ENCODE measurements at regions not wholly inside any gene's neighbourhood (a gene's known extent, or its start where the extent isn't known, plus 50 kb on each side); places are given as distances from the start of the nearest gene placed in this dataset.

- no peak for TF ChIP-seq CTCF (IDR thresholded peaks at IDR 0.05)
- no peak for DNase-seq
- no peak overlapping the region for H3K4me3 Mint-ChIP-seq
- no peaks in the 10 kb centered on the region for H3K27me3 Mint-ChIP-seq (ENCODE audit: insufficient read depth)
- no peaks in the 10 kb centered on the region for H3K4me1 Mint-ChIP-seq (ENCODE audit: low read depth)
- no peaks in the 10 kb centered on the region for H3K36me3 Mint-ChIP-seq (ENCODE audit: low read depth)
- H3K27ac Mint-ChIP-seq, result no peak overlapping the region
- H3K9me3 Mint-ChIP-seq, result no peaks in the 10 kb centered on the region
Measured at GRCh38 chr14:34223373-34224148, 238.5 kb downstream of the SPTSSA start.

- Mint-ChIP-seq H3K9me3 (no peaks in the 10 kb centered on the region), H3K4me3 (no peak overlapping the region), H3K27ac (no peak overlapping the region), H3K36me3 (ENCODE audit: low read depth) (no peaks in the 10 kb centered on the region), H3K27me3 (ENCODE audit: insufficient read depth) (no peaks in the 10 kb centered on the region), H3K4me1 (ENCODE audit: low read depth) (no peaks in the 10 kb centered on the region)
- TF ChIP-seq CTCF (IDR thresholded peaks at IDR 0.05), result no peak
- DNase-seq, result no peak
Measured at GRCh38 chr14:34222867-34223266, 239.2 kb downstream of the SPTSSA start.

GRCh38 chr14:34222122-34222521 lies 239.9 kb downstream of the SPTSSA start:
- no peaks in the 10 kb centered on the region for H3K9me3 Mint-ChIP-seq
- no peak for DNase-seq
- no peaks in the 10 kb centered on the region for H3K36me3 Mint-ChIP-seq (ENCODE audit: low read depth)
- no peak overlapping the region for H3K4me3 Mint-ChIP-seq
- no peak for TF ChIP-seq CTCF (IDR thresholded peaks at IDR 0.05)
- no peaks in the 10 kb centered on the region for H3K4me1 Mint-ChIP-seq (ENCODE audit: low read depth)
- no peak overlapping the region for H3K27ac Mint-ChIP-seq
- no peaks in the 10 kb centered on the region for H3K27me3 Mint-ChIP-seq (ENCODE audit: insufficient read depth)

GRCh38 chr14:34220921-34221320 lies 241.1 kb downstream of the SPTSSA start:
- H3K36me3 Mint-ChIP-seq (ENCODE audit: low read depth), result no peaks in the 10 kb centered on the region
- H3K4me3 Mint-ChIP-seq, result no peak overlapping the region
- no peaks in the 10 kb centered on the region for H3K4me1 Mint-ChIP-seq (ENCODE audit: low read depth)
- no peak for TF ChIP-seq CTCF (IDR thresholded peaks at IDR 0.05)
- DNase-seq, result no peak
- H3K27me3 Mint-ChIP-seq (ENCODE audit: insufficient read depth), result no peaks in the 10 kb centered on the region
- no peak overlapping the region for H3K27ac Mint-ChIP-seq
- no peaks in the 10 kb centered on the region for H3K9me3 Mint-ChIP-seq

DNA sequence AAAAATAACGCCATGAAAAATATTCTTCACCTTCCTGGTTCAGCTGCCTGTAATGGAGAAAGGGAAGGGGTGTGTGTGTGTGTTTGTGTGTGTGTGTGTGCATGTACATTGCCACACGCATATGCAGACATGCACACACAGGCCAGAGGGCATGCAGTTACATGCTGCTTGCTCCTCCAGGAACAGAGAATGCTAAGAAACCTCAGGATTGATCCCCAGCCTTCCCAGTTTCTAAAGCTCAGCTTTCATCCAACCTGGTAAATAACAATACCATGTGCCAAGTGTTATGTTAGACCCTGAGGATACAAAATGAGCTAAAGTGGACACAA lies 241.7 kb downstream of the SPTSSA start:
- H3K27ac Mint-ChIP-seq, result no peak overlapping the region
- no peaks in the 10 kb centered on the region for H3K4me1 Mint-ChIP-seq (ENCODE audit: low read depth)
- H3K27me3 Mint-ChIP-seq (ENCODE audit: insufficient read depth), result no peaks in the 10 kb centered on the region
- peaks cover 5% of the 10 kb centered on the region; the same call in 1 of the 2 replicates for H3K9me3 Mint-ChIP-seq
- H3K36me3 Mint-ChIP-seq (ENCODE audit: low read depth), result no peaks in the 10 kb centered on the region
- no peak for TF ChIP-seq CTCF (IDR thresholded peaks at IDR 0.05)
- H3K4me3 Mint-ChIP-seq, result no peak overlapping the region
- DNase-seq, result no peak
